Keratinocyte (primary cell): ENCODE measurements at regions not wholly inside any gene's neighbourhood (a gene's known extent, or its start where the extent isn't known, plus 50 kb on each side); places are given as distances from the start of the nearest gene placed in this dataset.

Experiments
- DNase-seq: peaks from one replicate; pipeline ENCODE4 v3.0.0-alpha.2; 2011; ENCODE audit warnings: low read depth, missing footprints, low spot score
- FAIRE-seq: peaks from 2 replicates; lab custom pipeline; 2011; peaks lifted over from hg19 to GRCh38; lab: Jason Lieb, UNC
- H2AFZ ChIP-seq: 2 replicates; pipeline ENCODE4 v1.6.0; 2012; ENCODE audit warnings: low read length, control low read depth, inconsistent platforms; ENCODE audit not compliant: control insufficient read depth
- H3K27ac ChIP-seq: 2 replicates; pipeline ENCODE4 v1.5.1; 2011; ENCODE audit warnings: low read length; ENCODE audit not compliant: control insufficient read depth, insufficient read depth
- H3K27me3 ChIP-seq: 3 replicates; pipeline ENCODE4 v1.6.0; 2011; ENCODE audit warnings: low read length; ENCODE audit not compliant: control insufficient read depth, insufficient read depth; ENCODE audit errors: extremely low read depth
- H3K36me3 ChIP-seq, 2 experiments: 2 replicates in 1 of 2; 3 replicates in 1 of 2; pipeline ENCODE4 v1.5.1; 2011; ENCODE audit warnings: low read length in 2 of 2, mild to moderate bottlenecking in 1 of 2; ENCODE audit not compliant: control insufficient read depth in 2 of 2, insufficient read depth in 2 of 2; ENCODE audit errors: extremely low read depth in 1 of 2
- H3K4me1 ChIP-seq: 3 replicates; pipeline ENCODE4 v1.5.1; 2011; ENCODE audit warnings: low read length; ENCODE audit not compliant: control insufficient read depth, insufficient read depth; ENCODE audit errors: extremely low read depth
- H3K4me2 ChIP-seq: 3 replicates; pipeline ENCODE4 v1.6.0; 2011; ENCODE audit warnings: low read depth, low read length; ENCODE audit not compliant: control insufficient read depth, insufficient read depth; ENCODE audit errors: extremely low read depth
- H3K4me3 ChIP-seq, 3 experiments: fragments of 200-600 bp in 1 of 3; sonication (generic) in 1 of 3; 2 replicates in 2 of 3; 3 replicates in 1 of 3; pipeline ENCODE4 v1.5.1; 2011 to 2016; ENCODE audit warnings: low read length in 3 of 3, mild to moderate bottlenecking in 3 of 3, control low read depth in 2 of 3, inconsistent platforms in 1 of 3, low read depth in 1 of 3, mixed read lengths in 1 of 3, mixed run types in 1 of 3, moderate library complexity in 1 of 3; ENCODE audit not compliant: control insufficient read depth in 2 of 3, insufficient read depth in 2 of 3; ENCODE audit errors: extremely low read depth in 1 of 3
- H3K79me2 ChIP-seq: 2 replicates; pipeline ENCODE4 v1.6.0; 2012; ENCODE audit warnings: low read length; ENCODE audit not compliant: control insufficient read depth, insufficient read depth
- H3K9ac ChIP-seq: 3 replicates; pipeline ENCODE4 v1.6.0; 2011; ENCODE audit warnings: low read length; ENCODE audit not compliant: control insufficient read depth, insufficient read depth; ENCODE audit errors: extremely low read depth
- H3K9me1 ChIP-seq: 3 replicates; pipeline ENCODE4 v1.6.0; 2011; ENCODE audit warnings: low read length; ENCODE audit not compliant: control insufficient read depth, insufficient read depth; ENCODE audit errors: extremely low read depth
- H3K9me3 ChIP-seq: 2 replicates; pipeline ENCODE4 v1.5.1; 2012; ENCODE audit warnings: low read depth, low read length; ENCODE audit not compliant: control insufficient read depth
- H4K20me1 ChIP-seq: 3 replicates; pipeline ENCODE4 v1.6.0; 2011; ENCODE audit warnings: low read length; ENCODE audit not compliant: control insufficient read depth, insufficient read depth; ENCODE audit errors: extremely low read depth
- EZH2 ChIP-seq: IDR thresholded peaks from one replicate; pipeline ENCODE4 v1.6.1; 2012; ENCODE audit warnings: inconsistent platforms, mild to moderate bottlenecking, low read length, moderate library complexity
- dilution Hi-C: fragments of 300-500 bp; cut with MboI; formaldehyde crosslinking; loops from one replicate; pipeline ENCODE4 v1.7.0; 2020; ENCODE audit warnings: low sequenced_read_pairs; ENCODE audit not compliant: extremely low pct_ligation_motif_present
- TF ChIP-seq, protein P1 (sequence below), 3 experiments: IDR thresholded peaks in 1 of 3; conservative IDR thresholded peaks in 1 of 3; optimal IDR thresholded peaks in 1 of 3; 2 replicates in 2 of 3; 3 replicates in 1 of 3; pipeline versions ENCODE3 to v1.5.1; 2011; ENCODE audit warnings: low read length in 3 of 3, mild to moderate bottlenecking in 3 of 3, moderate library complexity in 2 of 3, control low read depth in 1 of 3, inconsistent platforms in 1 of 3; ENCODE audit not compliant: insufficient read depth in 2 of 3; ENCODE audit errors: extremely low read depth in 1 of 3

DNA sequence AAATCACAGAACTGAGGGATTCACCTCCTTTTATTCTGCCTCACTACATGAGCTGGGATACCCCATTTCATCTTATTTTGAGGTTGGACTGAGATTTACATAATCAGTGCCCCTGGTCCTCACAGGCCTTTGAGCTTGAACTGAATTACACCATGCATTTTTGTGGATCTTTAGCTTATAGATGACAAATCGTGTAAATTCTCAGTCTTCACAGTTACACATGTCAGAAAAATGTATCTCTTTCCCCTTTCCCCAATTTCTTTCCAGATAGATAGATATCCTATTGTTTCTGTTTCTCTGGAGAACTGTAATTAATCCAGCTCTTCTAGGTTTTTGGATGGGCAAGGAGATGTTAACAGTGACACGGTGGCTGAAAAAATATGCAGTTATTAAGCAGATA, 1778.9 kb upstream of the SEL1L start:
- H3K36me3 ChIP-seq = no peaks in the 10 kb centered on the region
- no peak for TF ChIP-seq EZH2
- TF ChIP-seq, protein P1, sequence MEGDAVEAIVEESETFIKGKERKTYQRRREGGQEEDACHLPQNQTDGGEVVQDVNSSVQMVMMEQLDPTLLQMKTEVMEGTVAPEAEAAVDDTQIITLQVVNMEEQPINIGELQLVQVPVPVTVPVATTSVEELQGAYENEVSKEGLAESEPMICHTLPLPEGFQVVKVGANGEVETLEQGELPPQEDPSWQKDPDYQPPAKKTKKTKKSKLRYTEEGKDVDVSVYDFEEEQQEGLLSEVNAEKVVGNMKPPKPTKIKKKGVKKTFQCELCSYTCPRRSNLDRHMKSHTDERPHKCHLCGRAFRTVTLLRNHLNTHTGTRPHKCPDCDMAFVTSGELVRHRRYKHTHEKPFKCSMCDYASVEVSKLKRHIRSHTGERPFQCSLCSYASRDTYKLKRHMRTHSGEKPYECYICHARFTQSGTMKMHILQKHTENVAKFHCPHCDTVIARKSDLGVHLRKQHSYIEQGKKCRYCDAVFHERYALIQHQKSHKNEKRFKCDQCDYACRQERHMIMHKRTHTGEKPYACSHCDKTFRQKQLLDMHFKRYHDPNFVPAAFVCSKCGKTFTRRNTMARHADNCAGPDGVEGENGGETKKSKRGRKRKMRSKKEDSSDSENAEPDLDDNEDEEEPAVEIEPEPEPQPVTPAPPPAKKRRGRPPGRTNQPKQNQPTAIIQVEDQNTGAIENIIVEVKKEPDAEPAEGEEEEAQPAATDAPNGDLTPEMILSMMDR (optimal IDR thresholded peaks at IDR 0.05 in 1 of 3, IDR thresholded peaks at IDR 0.05 in 1 of 3, conservative IDR thresholded peaks at IDR 0.05 in 1 of 3; ENCODE audit: extremely low read depth in 1 of 3, insufficient read depth in 2 of 3, low read length in 3 of 3) = no peak
- dilution Hi-C loops = no loop called here
- no peak overlapping the region for H3K4me2 ChIP-seq
- no peaks in the 10 kb centered on the region for H4K20me1 ChIP-seq
- DNase-seq (no peak), FAIRE-seq (no peak)
- no peaks in the 10 kb centered on the region for H3K9me1 ChIP-seq
- H3K4me1 ChIP-seq = no peaks in the 10 kb centered on the region
- H3K4me3 ChIP-seq = no peak overlapping the region
- no peak overlapping the region for H3K27ac ChIP-seq
- no peaks in the 10 kb centered on the region for H3K27me3 ChIP-seq
- no peak overlapping the region for H3K9ac ChIP-seq
- H3K9me3 ChIP-seq = no peaks in the 10 kb centered on the region
- H3K79me2 ChIP-seq = no peaks in the 10 kb centered on the region
- H2AFZ ChIP-seq = no peak overlapping the region

GRCh38 chr14:83314764-83315163, 1781.1 kb upstream of the SEL1L start:
- no peaks in the 10 kb centered on the region for H4K20me1 ChIP-seq
- no peak for FAIRE-seq
- no peaks in the 10 kb centered on the region for H3K27me3 ChIP-seq
- no peak for DNase-seq
- H3K4me2 ChIP-seq = no peak overlapping the region
- no peak overlapping the region for H2AFZ ChIP-seq
- no peaks in the 10 kb centered on the region for H3K79me2 ChIP-seq
- H3K4me3 ChIP-seq = no peak overlapping the region
- H3K27ac ChIP-seq = no peak overlapping the region
- H3K36me3 ChIP-seq = no peaks in the 10 kb centered on the region
- no peak overlapping the region for H3K9ac ChIP-seq
- dilution Hi-C loops = no loop called here
- H3K9me1 ChIP-seq = no peaks in the 10 kb centered on the region
- TF ChIP-seq EZH2 = no peak
- TF ChIP-seq, protein P1 (optimal IDR thresholded peaks at IDR 0.05 in 1 of 3, IDR thresholded peaks at IDR 0.05 in 1 of 3, conservative IDR thresholded peaks at IDR 0.05 in 1 of 3; ENCODE audit: extremely low read depth in 1 of 3, insufficient read depth in 2 of 3, low read length in 3 of 3) = no peak
- H3K9me3 ChIP-seq = no peaks in the 10 kb centered on the region
- no peaks in the 10 kb centered on the region for H3K4me1 ChIP-seq
